NCI-H146 treated with DMSO at 0.1 percent for 48 hours (cell line): ENCODE measurements at regions not wholly inside any gene's neighbourhood (a gene's known extent, or its start where the extent isn't known, plus 50 kb on each side); places are given as distances from the start of the nearest gene placed in this dataset.
A peak's percentile ranks its signal among the peaks of the same experiment; 100 is the strongest.

ENCODE experiments used
- DNase-seq: peaks from one replicate; lab custom pipeline; 2025; ENCODE audit not compliant: unreplicated experiment; lab: John Stamatoyannopoulos, UW

GRCh38 chr7:26594553-26594952 is 269.8 kb downstream of the SKAP2 start:
- DNase-seq = no peak

DNA sequence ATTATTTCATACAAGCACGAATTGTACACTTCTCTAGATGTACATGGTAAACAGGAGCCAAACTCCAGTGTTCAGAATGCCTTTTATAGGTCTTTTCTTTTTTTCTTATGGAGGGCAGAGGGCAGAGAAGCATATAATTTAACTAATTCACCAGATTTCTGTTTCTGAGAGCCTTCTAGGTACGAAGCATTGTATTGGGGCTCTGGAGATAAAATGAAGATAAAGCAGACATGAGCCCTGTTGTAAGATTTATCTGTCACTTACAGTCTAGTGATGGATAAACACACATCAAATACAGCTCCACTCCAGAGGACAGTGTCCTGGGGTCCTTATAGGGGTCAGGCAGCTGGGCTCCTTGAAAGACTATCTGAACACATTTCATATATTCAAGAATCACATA is 265.5 kb downstream of the SKAP2 start:
- DNase-seq = no peak

GRCh38 chr7:26599982-26600381 is 264.4 kb downstream of the SKAP2 start:
- no peak for DNase-seq

DNA sequence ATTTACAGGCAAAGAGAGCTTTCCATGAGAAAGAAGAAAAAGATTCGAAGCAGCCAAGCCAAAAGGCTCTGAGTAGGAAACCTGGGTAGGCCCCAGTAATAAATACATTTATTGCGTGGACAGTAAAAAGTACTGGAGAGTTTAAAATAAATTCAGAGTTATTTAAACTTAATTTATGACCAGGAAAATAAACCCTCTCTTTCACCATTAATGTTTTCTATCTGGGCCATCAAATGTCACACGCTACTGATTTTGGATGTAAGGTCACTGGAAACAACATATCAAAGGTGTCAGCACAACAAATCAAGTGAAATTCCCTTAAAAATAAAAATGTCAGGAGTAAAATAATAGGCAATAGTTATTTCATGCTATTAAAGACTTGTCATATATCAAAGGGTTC is 264.0 kb downstream of the SKAP2 start:
- DNase-seq = no peak

DNA sequence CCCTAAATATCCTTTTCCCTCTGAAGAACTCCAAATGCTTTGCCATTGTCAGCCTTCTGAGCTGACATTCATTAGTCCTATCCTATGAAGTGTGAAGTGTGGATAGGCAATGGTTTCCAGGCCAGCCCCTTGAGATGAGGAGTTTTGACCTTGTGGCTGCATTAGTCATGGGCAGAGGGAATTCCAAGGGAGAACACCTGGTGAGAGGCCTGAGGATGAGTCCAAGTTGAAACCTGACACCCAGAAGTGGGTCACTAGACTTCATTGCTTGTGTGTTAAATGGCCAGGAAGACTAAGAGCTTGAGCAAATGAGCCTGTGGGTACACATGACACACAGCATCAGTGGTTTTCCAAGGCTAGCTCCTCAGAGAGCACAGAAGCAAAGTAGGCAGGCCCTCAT is 260.8 kb downstream of the SKAP2 start:
- no peak for DNase-seq

DNA sequence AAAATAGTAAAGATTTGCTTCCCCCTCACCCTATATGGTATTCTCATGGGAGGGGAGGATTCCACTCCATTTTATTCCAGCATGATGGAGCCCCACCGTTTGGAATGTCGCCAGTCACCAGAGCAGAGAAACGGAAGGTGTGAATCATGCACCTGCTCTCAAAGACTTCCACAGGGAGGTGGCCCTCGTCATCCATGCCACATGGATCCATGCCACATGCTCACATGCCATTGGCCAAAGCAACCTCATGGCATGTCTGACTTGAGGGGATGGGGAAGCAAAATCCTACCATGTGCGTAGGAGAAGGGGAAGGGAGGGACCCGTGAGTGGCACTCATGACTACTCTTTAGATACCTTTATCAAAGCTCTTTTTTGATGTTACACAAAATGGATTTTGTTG is 256.0 kb downstream of the SKAP2 start:
- no peak for DNase-seq

DNA sequence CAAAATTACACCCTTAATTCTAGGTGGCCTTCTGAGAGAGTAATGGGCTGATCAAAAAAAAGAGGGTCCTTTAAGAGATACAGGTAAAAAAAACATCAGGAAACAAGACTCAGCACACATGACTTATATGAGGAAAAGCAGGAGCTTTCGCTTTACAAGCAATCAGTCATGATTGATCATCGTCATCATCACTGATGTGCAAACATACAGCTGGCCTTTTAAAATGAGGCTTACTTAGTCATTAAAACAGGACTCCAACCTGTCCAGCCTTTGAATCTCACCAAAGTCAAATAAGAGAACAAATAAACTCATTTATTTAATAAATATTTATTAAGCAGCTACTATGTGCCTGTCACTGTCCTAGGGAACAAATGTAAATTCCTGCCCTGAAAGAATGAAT is 255.3 kb downstream of the SKAP2 start:
- no peak for DNase-seq

DNA sequence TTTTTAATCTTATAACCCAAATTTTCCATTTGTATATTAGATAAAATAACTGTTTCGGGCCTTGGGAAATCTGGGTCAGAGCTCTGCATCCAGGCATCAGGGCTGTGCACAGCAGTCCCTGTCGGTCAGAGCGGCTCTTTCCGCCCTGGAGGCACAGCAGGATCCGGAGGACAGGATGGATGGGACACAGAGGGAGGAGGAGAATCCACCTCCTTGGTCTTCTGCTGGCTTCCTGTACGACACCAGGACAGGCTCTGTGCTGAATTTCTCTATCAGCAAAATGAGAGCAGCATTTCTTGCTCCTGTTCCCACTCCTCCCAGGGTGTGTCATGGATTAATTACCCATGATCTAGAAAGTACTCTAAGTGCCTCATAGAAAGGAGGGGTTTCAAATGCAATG is 254.9 kb downstream of the SKAP2 start:
- peak; percentile 24 for DNase-seq

DNA sequence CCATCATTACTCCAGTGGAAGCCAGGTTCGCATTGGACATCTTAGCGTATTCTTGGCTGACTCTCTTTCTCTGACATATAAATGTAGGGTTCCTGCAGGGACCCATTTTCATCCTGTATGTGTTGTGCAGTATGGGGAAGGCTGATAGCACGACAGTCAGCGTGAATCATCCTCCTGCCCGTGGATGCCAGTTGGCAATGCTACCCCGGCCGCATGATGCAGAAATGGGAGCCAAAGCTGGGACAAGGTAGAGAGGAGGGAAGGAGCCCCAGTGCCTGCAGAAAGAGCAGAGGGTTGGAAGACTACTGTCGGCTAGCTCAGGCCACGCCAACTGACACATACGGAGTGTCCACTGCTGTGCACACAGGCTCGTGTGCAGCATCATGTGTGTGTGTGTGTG is 251.6 kb downstream of the SKAP2 start:
- DNase-seq = no peak

DNA sequence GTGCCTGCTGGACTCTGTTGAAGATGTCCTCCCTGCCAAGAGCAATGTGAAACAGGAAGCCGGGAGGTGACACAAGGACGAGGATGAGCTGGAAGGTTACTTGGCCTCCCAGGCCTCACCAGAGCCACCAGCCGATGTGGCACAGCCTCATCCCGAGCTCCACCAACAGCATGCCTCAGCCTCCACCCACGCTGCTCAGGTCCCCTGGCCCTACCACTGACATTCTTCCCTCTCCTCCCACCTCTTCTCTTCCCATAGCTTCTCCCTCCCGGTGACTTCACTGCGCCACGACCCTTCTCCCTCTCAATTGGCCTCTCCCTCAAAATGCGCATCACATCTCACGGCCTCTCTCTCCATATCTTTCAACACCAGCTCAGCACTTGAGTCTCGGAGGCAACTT is 249.9 kb downstream of the SKAP2 start:
- no peak for DNase-seq

DNA sequence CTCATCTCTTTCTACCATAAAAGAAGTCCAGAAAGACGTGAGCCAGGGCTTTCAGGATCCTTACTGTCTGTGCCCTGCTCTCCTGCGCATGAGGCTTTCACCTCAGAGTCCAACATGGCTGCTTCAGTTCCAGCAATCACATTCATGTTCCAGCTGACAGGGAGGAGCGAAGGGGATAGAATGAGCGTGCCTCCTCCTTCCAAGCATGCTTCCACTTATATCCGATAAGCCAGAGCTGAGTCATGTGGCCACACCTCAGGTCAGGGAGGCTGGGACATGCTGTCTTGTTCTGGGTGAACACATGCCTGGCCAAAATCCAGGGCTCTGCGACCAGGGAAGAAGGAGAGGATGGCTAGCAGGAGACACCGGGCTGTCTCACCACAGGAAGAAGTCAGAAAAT is 248.2 kb downstream of the SKAP2 start:
- no peak for DNase-seq

DNA sequence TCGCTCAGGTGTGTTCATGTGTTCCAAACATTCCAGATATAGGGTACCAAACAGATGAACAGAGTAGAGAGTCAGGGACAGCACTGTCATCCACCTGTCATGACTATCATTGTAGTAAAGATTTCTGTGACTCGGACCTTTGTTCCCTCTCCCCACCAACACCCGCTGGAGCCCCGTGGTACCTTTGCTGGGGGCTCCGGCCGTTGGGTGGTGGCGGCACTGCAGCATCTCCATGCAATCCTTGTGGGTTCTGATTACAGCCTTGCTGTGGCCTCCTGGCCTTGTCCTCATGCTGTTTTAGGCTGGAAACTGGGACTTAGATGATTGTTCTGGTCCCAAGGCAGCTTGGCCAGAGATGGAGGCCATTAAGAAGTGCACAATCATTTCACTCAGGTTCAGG is 247.3 kb downstream of the SKAP2 start:
- DNase-seq = no peak
